Endothelial cell of umbilical vein (primary cell): ENCODE measurements at regions not wholly inside any gene's neighbourhood (a gene's known extent, or its start where the extent isn't known, plus 50 kb on each side); places are given as distances from the start of the nearest gene placed in this dataset.

Experiments
- BruUV-seq: library from RNA; stranded (reverse); fragments of 400-500 nt; replicated peaks from 2 replicates; lab custom pipeline; 2021; lab: Mats Ljungman, UMichigan
- CTCF ChIA-PET: fragments of 300-600, 350-600 bp; sonication (Branson Sonifier 250); formaldehyde crosslinking; loops from one replicate; lab custom pipeline; 2021; ENCODE audit warnings: antibody characterized with exemption, inconsistent platforms; lab: Charles Lee
- POLR2A ChIA-PET: fragments of 300-600, 350-600 bp; sonication (Branson Sonifier 250); formaldehyde crosslinking; loops from one replicate; lab custom pipeline; 2021; ENCODE audit warnings: antibody characterized with exemption, inconsistent platforms; lab: Charles Lee
- DNase-seq: peaks from one replicate; pipeline ENCODE4 v3.0.0-alpha.2; 2011; ENCODE audit warnings: low read depth, low spot score
- FAIRE-seq: peaks from 2 replicates; lab custom pipeline; 2011; peaks lifted over from hg19 to GRCh38; lab: Jason Lieb, UNC
- H2AFZ ChIP-seq: 2 replicates; pipeline ENCODE4 v1.6.0; 2012; ENCODE audit warnings: low read depth, low read length, control low read depth, inconsistent platforms
- H3K27ac ChIP-seq: 2 replicates; pipeline ENCODE4 v1.5.1; 2011; ENCODE audit warnings: low read depth, mild to moderate bottlenecking, control low read depth, low read length, moderate library complexity; ENCODE audit not compliant: insufficient read depth
- H3K27me3 ChIP-seq, 2 experiments: 2 replicates each; pipeline versions ENCODE4 v1.6.0 to v1.6.1; 2011; ENCODE audit warnings: low read length in 2 of 2, mixed read lengths in 1 of 2; ENCODE audit not compliant: control insufficient read depth in 2 of 2, insufficient read depth in 2 of 2
- H3K36me3 ChIP-seq, 2 experiments: 2 replicates in 1 of 2; 3 replicates in 1 of 2; pipeline ENCODE4 v1.5.1; 2011; ENCODE audit warnings: low read length in 2 of 2, mild to moderate bottlenecking in 1 of 2, moderate library complexity in 1 of 2; ENCODE audit not compliant: control insufficient read depth in 2 of 2, insufficient read depth in 2 of 2; ENCODE audit errors: extremely low read depth in 1 of 2
- H3K4me1 ChIP-seq: 3 replicates; pipeline ENCODE4 v1.5.1; 2011; ENCODE audit warnings: mild to moderate bottlenecking, low read length; ENCODE audit not compliant: control insufficient read depth, insufficient read depth; ENCODE audit errors: extremely low read depth
- H3K4me2 ChIP-seq: 2 replicates; pipeline ENCODE4 v1.6.1; 2011; ENCODE audit warnings: low read length, control low read depth, mixed read lengths; ENCODE audit not compliant: insufficient read depth
- H3K4me3 ChIP-seq, 3 experiments: fragments of 200-600 bp in 1 of 3; sonication (generic), shearing (Covaris generic) in 1 of 3; replicated peaks in 1 of 3; 2 replicates each; pipeline ENCODE4 v1.5.1; 2011 to 2016; ENCODE audit warnings: control low read depth in 3 of 3, low read length in 3 of 3, mild to moderate bottlenecking in 2 of 3, inconsistent platforms in 1 of 3, low read depth in 1 of 3, moderate library complexity in 1 of 3; ENCODE audit not compliant: insufficient read depth in 1 of 3
- H3K79me2 ChIP-seq: 2 replicates; pipeline ENCODE4 v1.6.0; 2012; ENCODE audit warnings: low read length, inconsistent platforms; ENCODE audit not compliant: control insufficient read depth, insufficient read depth
- H3K9ac ChIP-seq: replicated peaks from 2 replicates; pipeline ENCODE3; 2011; ENCODE audit warnings: low read length, control low read depth; ENCODE audit not compliant: insufficient read depth; ENCODE audit errors: extremely low read depth
- H3K9me1 ChIP-seq: replicated peaks from 3 replicates; pipeline ENCODE4 v1.6.0; 2011; ENCODE audit warnings: mild to moderate bottlenecking, low read length; ENCODE audit not compliant: control insufficient read depth, insufficient read depth; ENCODE audit errors: extremely low read depth
- H3K9me3 ChIP-seq: replicated peaks from 2 replicates; pipeline ENCODE4 v1.5.1; 2012; ENCODE audit warnings: low read length, inconsistent platforms; ENCODE audit not compliant: control insufficient read depth, insufficient read depth
- H4K20me1 ChIP-seq: replicated peaks from 2 replicates; pipeline ENCODE3; 2011; ENCODE audit warnings: mild to moderate bottlenecking, low read length; ENCODE audit not compliant: control insufficient read depth, insufficient read depth; ENCODE audit errors: extremely low read depth
- EZH2 ChIP-seq: IDR thresholded peaks from 2 replicates; pipeline ENCODE4 v1.6.1; 2012; ENCODE audit warnings: borderline replicate concordance, low read depth, mild to moderate bottlenecking, moderate library complexity, low read length, inconsistent platforms; ENCODE audit not compliant: severe bottlenecking
- GATA2 ChIP-seq: IDR thresholded peaks from 2 replicates; pipeline ENCODE4 v1.7.0; 2011; ENCODE audit warnings: low read depth, mild to moderate bottlenecking, moderate library complexity, mixed read lengths, low read length; ENCODE audit not compliant: insufficient read length, insufficient read depth
- JUN ChIP-seq: IDR thresholded peaks from 2 replicates; pipeline ENCODE4 v1.6.1; 2011; ENCODE audit warnings: borderline replicate concordance, low read depth; ENCODE audit not compliant: insufficient read length, insufficient read depth
- MAX ChIP-seq: IDR thresholded peaks from 2 replicates; pipeline ENCODE4 v1.6.1; 2011; ENCODE audit not compliant: insufficient read depth, insufficient read length
- MYC ChIP-seq: IDR thresholded peaks from one replicate; pipeline ENCODE4 v1.6.1; 2011; ENCODE audit warnings: mild to moderate bottlenecking, low read depth, low read length
- POLR2A ChIP-seq: IDR thresholded peaks from 2 replicates; pipeline ENCODE4 v1.6.1; 2012; ENCODE audit warnings: low read depth, mild to moderate bottlenecking, control low read depth, low read length
- POLR2AphosphoS5 ChIP-seq: IDR thresholded peaks from 2 replicates; pipeline ENCODE4 v1.6.1; 2012; ENCODE audit warnings: low read depth, mild to moderate bottlenecking, control low read depth, low read length, moderate library complexity; ENCODE audit not compliant: insufficient read depth
- dilution Hi-C: fragments of 300-500 bp; cut with MboI; formaldehyde crosslinking; loops from one replicate; pipeline ENCODE4 v1.15.0; 2019; ENCODE audit warnings: low sequenced_read_pairs; ENCODE audit not compliant: extremely low pct_ligation_motif_present
- intact Hi-C: fragments of 100-400 bp; cut with micrococcal nuclease; formaldehyde crosslinking; loops from one replicate; pipeline ENCODE4 v1.10.0; 2022
- TF ChIP-seq, protein P1 (sequence below), 2 donors: IDR thresholded peaks; 1 replicate in 1 of 2; 2 replicates in 1 of 2; pipeline ENCODE4 v1.5.1; 2011; ENCODE audit warnings: low read length in 2 of 2, mild to moderate bottlenecking in 2 of 2, moderate library complexity in 2 of 2, control low read depth in 1 of 2, inconsistent platforms in 1 of 2, low read depth in 1 of 2; ENCODE audit not compliant: insufficient read depth in 1 of 2; ENCODE audit errors: extremely low read depth in 1 of 2

- TF ChIP-seq MAX (no peak), JUN (no peak), MYC (no peak), EZH2 (no peak), POLR2AphosphoS5 (no peak), GATA2 (no peak), POLR2A (no peak)
- TF ChIP-seq, protein P1, sequence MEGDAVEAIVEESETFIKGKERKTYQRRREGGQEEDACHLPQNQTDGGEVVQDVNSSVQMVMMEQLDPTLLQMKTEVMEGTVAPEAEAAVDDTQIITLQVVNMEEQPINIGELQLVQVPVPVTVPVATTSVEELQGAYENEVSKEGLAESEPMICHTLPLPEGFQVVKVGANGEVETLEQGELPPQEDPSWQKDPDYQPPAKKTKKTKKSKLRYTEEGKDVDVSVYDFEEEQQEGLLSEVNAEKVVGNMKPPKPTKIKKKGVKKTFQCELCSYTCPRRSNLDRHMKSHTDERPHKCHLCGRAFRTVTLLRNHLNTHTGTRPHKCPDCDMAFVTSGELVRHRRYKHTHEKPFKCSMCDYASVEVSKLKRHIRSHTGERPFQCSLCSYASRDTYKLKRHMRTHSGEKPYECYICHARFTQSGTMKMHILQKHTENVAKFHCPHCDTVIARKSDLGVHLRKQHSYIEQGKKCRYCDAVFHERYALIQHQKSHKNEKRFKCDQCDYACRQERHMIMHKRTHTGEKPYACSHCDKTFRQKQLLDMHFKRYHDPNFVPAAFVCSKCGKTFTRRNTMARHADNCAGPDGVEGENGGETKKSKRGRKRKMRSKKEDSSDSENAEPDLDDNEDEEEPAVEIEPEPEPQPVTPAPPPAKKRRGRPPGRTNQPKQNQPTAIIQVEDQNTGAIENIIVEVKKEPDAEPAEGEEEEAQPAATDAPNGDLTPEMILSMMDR (IDR thresholded peaks at IDR 0.05; ENCODE audit: extremely low read depth in 1 of 2, insufficient read depth in 1 of 2, low read depth in 1 of 2, low read length in 2 of 2), result no peak
- DNase-seq, result no peak
- no peaks in the 10 kb centered on the region for H4K20me1 ChIP-seq
- H3K9me3 ChIP-seq, result no peaks in the 10 kb centered on the region
- intact Hi-C loops (no loop called here), dilution Hi-C loops (no loop called here)
- no peak overlapping the region for H3K4me3 ChIP-seq
- ChIA-PET POLR2A (no interaction called here), CTCF (interaction anchor here (1.0 kb wide), 1 partner anchor 45 kb away, joined by 5 read pairs; no protein-coding TSS in a partner anchor)
- H3K9me1 ChIP-seq, result no peaks in the 10 kb centered on the region
- no peak overlapping the region for H2AFZ ChIP-seq
- no peak overlapping the region for H3K4me2 ChIP-seq
- H3K27ac ChIP-seq, result no peak overlapping the region
- H3K79me2 ChIP-seq, result no peaks in the 10 kb centered on the region
- FAIRE-seq, result no peak
- no peaks in the 10 kb centered on the region for H3K4me1 ChIP-seq
- no TSS peak for BruUV-seq
- no peaks in the 10 kb centered on the region for H3K36me3 ChIP-seq
- H3K9ac ChIP-seq, result no peak overlapping the region
- no peaks in the 10 kb centered on the region for H3K27me3 ChIP-seq
Measured at GRCh38 chr1:168387781-168388760, 107.4 kb downstream of the TBX19 start.
